ENCODE measurements at regions not wholly inside any gene's neighbourhood (a gene's known extent, or its start where the extent isn't known, plus 50 kb on each side); places are given as distances from the start of the nearest gene placed in this dataset.

DNA sequence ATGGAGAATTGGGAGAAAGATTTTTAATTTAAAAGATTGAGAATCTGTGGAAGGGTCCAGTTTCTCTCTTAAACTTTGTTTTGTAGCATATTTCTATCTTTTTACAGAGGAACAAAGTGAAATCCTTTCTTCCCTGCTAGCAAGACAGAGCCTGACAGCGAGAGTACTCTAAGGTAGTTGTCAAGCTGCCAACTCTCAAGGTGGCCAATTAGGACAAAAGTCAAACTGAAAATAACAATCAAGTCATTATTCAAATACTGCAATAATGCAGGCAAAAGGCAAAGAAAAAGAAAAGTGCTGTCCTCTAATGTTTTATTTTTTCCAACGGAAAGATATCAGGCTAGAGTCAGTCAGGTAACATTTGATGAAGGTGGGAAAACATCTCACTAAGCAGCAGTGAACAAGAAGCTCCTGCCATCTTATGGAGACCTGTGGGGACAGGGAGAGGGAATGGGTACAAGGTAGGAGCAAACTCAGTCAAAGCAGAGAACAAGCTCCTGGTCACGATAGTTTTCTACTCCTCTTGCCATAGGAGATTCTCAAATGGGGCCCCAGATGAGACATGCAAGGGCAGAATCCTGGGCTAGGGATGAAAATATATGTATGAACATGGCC is 801.9 kb upstream of the SLITRK1 start:
- TF ChIP-seq, protein P1, sequence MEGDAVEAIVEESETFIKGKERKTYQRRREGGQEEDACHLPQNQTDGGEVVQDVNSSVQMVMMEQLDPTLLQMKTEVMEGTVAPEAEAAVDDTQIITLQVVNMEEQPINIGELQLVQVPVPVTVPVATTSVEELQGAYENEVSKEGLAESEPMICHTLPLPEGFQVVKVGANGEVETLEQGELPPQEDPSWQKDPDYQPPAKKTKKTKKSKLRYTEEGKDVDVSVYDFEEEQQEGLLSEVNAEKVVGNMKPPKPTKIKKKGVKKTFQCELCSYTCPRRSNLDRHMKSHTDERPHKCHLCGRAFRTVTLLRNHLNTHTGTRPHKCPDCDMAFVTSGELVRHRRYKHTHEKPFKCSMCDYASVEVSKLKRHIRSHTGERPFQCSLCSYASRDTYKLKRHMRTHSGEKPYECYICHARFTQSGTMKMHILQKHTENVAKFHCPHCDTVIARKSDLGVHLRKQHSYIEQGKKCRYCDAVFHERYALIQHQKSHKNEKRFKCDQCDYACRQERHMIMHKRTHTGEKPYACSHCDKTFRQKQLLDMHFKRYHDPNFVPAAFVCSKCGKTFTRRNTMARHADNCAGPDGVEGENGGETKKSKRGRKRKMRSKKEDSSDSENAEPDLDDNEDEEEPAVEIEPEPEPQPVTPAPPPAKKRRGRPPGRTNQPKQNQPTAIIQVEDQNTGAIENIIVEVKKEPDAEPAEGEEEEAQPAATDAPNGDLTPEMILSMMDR (IDR thresholded peaks at IDR 0.05 in 4 of 5, conservative IDR thresholded peaks at IDR 0.05 in 1 of 5), result no peak
- TF ChIP-seq POLR2A (IDR thresholded peaks at IDR 0.05), result no peak
- DNase-seq (no peak), ATAC-seq (no peak)
- no peaks in the 10 kb centered on the region for H3K27me3 ChIP-seq
- in situ Hi-C loops (cut with MboI; ENCODE audit: low sequenced_read_pairs in 4 of 4), result no loop called here
- peaks cover 0 to 15% of the 10 kb centered on the region in 2 donors for H3K4me1 ChIP-seq
- no peaks in the 10 kb centered on the region for H3K9me3 ChIP-seq
- no peak overlapping the region for H3K4me3 ChIP-seq
- H3K27ac ChIP-seq, result no peak overlapping the region
- H3K36me3 ChIP-seq, result no peaks in the 10 kb centered on the region
- intact Hi-C loops (cut with DNase I; ENCODE audit: low total_unique reads), result no loop called here

DNA sequence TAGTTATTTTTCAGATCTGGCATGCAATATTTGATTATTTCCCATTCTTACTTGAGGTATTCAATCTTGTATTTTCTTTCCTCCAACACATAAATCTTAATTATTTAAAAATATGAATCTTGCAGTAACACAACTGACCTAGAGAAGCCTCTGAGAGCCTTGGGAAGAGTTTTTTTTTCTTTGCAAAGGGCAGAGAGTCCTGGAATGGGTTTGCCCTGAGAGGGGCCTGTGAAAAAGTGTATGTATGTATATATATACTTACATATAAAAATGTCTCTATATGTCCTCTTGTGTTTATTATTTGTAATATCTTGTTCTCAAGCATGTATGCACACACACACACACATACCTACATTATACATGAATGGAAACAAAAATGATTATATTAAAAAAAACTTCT is 801.2 kb upstream of the SLITRK1 start:
- Histone ChIP-seq H3K36me3 (no peaks in the 10 kb centered on the region), H3K27ac (no peak overlapping the region), H3K4me3 (no peak overlapping the region), H3K4me1 (peaks cover 0 to 15% of the 10 kb centered on the region in 2 donors), H3K9me3 (no peaks in the 10 kb centered on the region), H3K27me3 (no peaks in the 10 kb centered on the region)
- DNase-seq (no peak), ATAC-seq (no peak)
- intact Hi-C loops (cut with DNase I; ENCODE audit: low total_unique reads), result no loop called here
- no peak for TF ChIP-seq POLR2A (IDR thresholded peaks at IDR 0.05)
- TF ChIP-seq, protein P1 (IDR thresholded peaks at IDR 0.05 in 4 of 5, conservative IDR thresholded peaks at IDR 0.05 in 1 of 5), result no peak
- in situ Hi-C loops (cut with MboI; ENCODE audit: low sequenced_read_pairs in 4 of 4), result no loop called here

DNA sequence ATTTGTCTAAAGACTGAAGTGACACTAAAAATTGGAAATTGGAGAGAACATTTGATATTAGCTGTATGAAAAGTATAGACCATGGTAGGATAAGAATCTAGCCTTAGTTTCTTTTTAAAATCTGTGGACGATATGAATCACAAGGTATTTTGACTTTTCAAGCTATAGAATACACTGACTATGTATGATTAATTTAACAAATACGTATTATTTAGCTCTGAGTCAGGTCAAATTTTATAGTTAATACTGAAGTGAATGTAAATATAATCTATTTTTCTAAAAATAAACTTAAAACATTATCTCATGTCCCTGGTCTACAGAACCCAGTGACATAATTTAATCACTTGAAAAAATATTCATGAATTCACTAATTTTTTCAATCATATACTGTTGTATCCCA is 795.6 kb upstream of the SLITRK1 start:
- H3K9me3 ChIP-seq, result no peaks in the 10 kb centered on the region
- no peaks in the 10 kb centered on the region for H3K4me1 ChIP-seq
- DNase-seq (no peak), ATAC-seq (no peak)
- TF ChIP-seq, protein P1 (IDR thresholded peaks at IDR 0.05 in 4 of 5, conservative IDR thresholded peaks at IDR 0.05 in 1 of 5), result no peak
- no peak for TF ChIP-seq POLR2A (IDR thresholded peaks at IDR 0.05)
- H3K27ac ChIP-seq, result no peak overlapping the region
- no peaks in the 10 kb centered on the region for H3K27me3 ChIP-seq
- no peaks in the 10 kb centered on the region for H3K36me3 ChIP-seq
- no peak overlapping the region for H3K4me3 ChIP-seq
- in situ Hi-C loops (cut with MboI; ENCODE audit: low sequenced_read_pairs in 4 of 4), result no loop called here
- intact Hi-C loops (cut with DNase I; ENCODE audit: low total_unique reads), result no loop called here

DNA sequence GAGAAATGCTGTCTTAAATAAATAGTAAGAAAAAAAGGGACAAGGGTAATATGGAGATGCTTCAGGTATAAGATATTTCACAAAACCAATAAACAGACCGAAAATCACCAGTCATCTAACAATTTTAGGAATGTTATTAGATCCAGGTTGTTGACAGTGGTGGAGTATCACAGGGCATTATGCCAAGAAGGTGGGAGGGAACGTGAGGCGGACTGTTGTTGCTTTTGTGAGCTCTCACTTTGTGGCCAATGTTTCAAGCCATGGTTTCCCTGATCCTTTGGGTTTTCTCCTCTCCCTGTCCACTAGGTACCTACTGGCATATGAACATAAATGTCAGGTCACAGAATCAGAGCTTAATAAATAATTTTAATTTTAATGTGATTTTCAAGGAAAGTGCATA is 790.3 kb upstream of the SLITRK1 start:
- Histone ChIP-seq H3K4me3 (no peak overlapping the region), H3K36me3 (no peaks in the 10 kb centered on the region), H3K27me3 (no peaks in the 10 kb centered on the region), H3K9me3 (no peaks in the 10 kb centered on the region), H3K4me1 (no peaks in the 10 kb centered on the region), H3K27ac (no peak overlapping the region)
- intact Hi-C loops (cut with DNase I; ENCODE audit: low total_unique reads) (no loop called here), in situ Hi-C loops (cut with MboI; ENCODE audit: low sequenced_read_pairs in 4 of 4) (no loop called here)
- TF ChIP-seq, protein P1 (IDR thresholded peaks at IDR 0.05 in 4 of 5, conservative IDR thresholded peaks at IDR 0.05 in 1 of 5), result no peak
- TF ChIP-seq POLR2A (IDR thresholded peaks at IDR 0.05), result no peak
- DNase-seq (no peak), ATAC-seq (no peak)

DNA sequence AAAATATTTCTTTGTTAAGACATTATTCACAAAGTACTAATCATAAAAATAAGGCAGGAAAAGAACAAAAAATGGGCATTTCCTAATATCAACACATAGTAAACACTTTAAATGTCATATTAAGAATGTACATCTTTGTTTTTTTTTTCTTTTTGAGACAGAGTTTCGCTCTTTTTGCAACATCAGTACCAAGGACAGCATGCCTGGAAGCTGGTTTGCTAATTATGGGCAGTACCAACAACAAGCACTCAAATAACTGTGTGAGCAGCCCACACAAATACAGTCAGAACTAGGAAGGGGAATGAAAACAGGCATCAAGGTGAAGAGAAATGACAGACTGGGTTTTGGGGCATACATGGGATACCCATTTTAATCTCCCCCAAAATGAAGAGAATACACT is 788.0 kb upstream of the SLITRK1 start:
- Histone ChIP-seq H3K27ac (no peak overlapping the region), H3K4me3 (no peak overlapping the region), H3K27me3 (no peaks in the 10 kb centered on the region), H3K9me3 (no peaks in the 10 kb centered on the region), H3K36me3 (no peaks in the 10 kb centered on the region), H3K4me1 (no peaks in the 10 kb centered on the region)
- DNase-seq (no peak), ATAC-seq (no peak)
- intact Hi-C loops (cut with DNase I; ENCODE audit: low total_unique reads), result no loop called here
- no peak for TF ChIP-seq POLR2A (IDR thresholded peaks at IDR 0.05)
- TF ChIP-seq, protein P1 (IDR thresholded peaks at IDR 0.05 in 4 of 5, conservative IDR thresholded peaks at IDR 0.05 in 1 of 5), result no peak
- in situ Hi-C loops (cut with MboI; ENCODE audit: low sequenced_read_pairs in 4 of 4), result no loop called here
